ENCODE measurements at regions not wholly inside any gene's neighbourhood (a gene's known extent, or its start where the extent isn't known, plus 50 kb on each side); places are given as distances from the start of the nearest gene placed in this dataset.

GRCh38 chr19:29263305-29264135, 50.6 kb upstream of the UQCRFS1 start:
- no peaks in the 10 kb centered on the region for H3K79me2 ChIP-seq (ENCODE audit: insufficient read depth, low read depth, low read length)
- intact Hi-C loops (cut with micrococcal nuclease; ENCODE audit: unreplicated experiment): loop anchor here (5.0 kb wide), 1 partner anchor 526 kb away; no protein-coding TSS in a partner anchor
- no peak overlapping the region for H2AFZ ChIP-seq (ENCODE audit: low read length)
- no peaks in the 10 kb centered on the region for H3K9me3 ChIP-seq (ENCODE audit: low read length)
- no peaks in the 10 kb centered on the region for H3K36me3 ChIP-seq (ENCODE audit: insufficient read depth, low read length)
- no peak overlapping the region for H3K4me2 ChIP-seq (ENCODE audit: low read length)
- H3K4me3 ChIP-seq (ENCODE audit: low read depth, low read length, poor library complexity, severe bottlenecking): no peak overlapping the region
- no peaks in the 10 kb centered on the region for H3K9me2 ChIP-seq (ENCODE audit: insufficient read depth, low read length)
- peak; percentile 53 for DNase-seq (ENCODE audit: low spot score)
- no TSS peak for BruUV-seq (replicated peaks)
- ChIA-PET CTCF (ENCODE audit: unreplicated experiment) (interaction anchor here (0.6 kb wide), 1 partner anchor 430 kb away, joined by 3 read pairs; no protein-coding TSS in a partner anchor), POLR2A (interaction anchor here (0.6 kb wide), 1 partner anchor 13 kb away, joined by 5 read pairs; no protein-coding TSS in a partner anchor)
- H4K20me1 ChIP-seq (ENCODE audit: insufficient read depth, low read length): no peaks in the 10 kb centered on the region
- no peaks in the 10 kb centered on the region for H3K4me1 ChIP-seq (ENCODE audit: insufficient read depth, low read length, poor library complexity, severe bottlenecking)
- no peak for TF ChIP-seq EZH2phosphoT487 (IDR thresholded peaks at IDR 0.05; ENCODE audit: borderline replicate concordance, low read depth, low read length)
- peak; percentile 88 for TF ChIP-seq CTCF (conservative IDR thresholded peaks at IDR 0.05; ENCODE audit: low read length)
- no peak overlapping the region for H3K27ac ChIP-seq (ENCODE audit: low read depth, low read length, poor library complexity, severe bottlenecking)

DNA sequence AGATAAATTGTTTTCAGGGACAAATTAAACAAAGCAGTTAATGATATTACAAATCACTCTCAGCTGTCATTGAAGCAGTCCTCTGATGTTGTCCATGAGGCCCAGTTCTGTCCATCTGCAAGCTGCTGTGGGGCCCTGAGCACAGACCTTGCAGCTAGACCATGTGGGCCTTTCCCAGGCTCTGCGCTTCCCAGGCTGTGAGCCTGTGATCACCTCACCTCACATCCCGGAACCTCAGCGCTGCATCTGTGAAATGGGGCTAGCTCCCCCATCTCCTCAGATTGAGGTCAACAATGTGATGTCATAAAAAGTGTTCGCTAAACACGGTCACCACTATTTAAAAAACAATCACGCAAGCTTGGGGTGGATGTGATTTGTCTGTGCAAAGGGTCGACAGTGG, 51.9 kb upstream of the UQCRFS1 start:
- Histone ChIP-seq H3K79me2 (ENCODE audit: insufficient read depth, low read depth, low read length) (no peaks in the 10 kb centered on the region), H3K4me1 (ENCODE audit: insufficient read depth, low read length, poor library complexity, severe bottlenecking) (peaks cover 4% of the 10 kb centered on the region), H3K9me3 (ENCODE audit: low read length) (no peaks in the 10 kb centered on the region), H3K4me2 (ENCODE audit: low read length) (no peak overlapping the region), H2AFZ (ENCODE audit: low read length) (no peak overlapping the region), H3K9me2 (ENCODE audit: insufficient read depth, low read length) (no peaks in the 10 kb centered on the region), H3K4me3 (ENCODE audit: low read depth, low read length, poor library complexity, severe bottlenecking) (no peak overlapping the region), H3K27ac (ENCODE audit: low read depth, low read length, poor library complexity, severe bottlenecking) (no peak overlapping the region), H4K20me1 (ENCODE audit: insufficient read depth, low read length) (no peaks in the 10 kb centered on the region), H3K36me3 (ENCODE audit: insufficient read depth, low read length) (no peaks in the 10 kb centered on the region)
- BruUV-seq (replicated peaks): no TSS peak
- no peak for DNase-seq (ENCODE audit: low spot score)
- TF ChIP-seq CTCF (conservative IDR thresholded peaks at IDR 0.05; ENCODE audit: low read length) (no peak), EZH2phosphoT487 (IDR thresholded peaks at IDR 0.05; ENCODE audit: borderline replicate concordance, low read depth, low read length) (no peak)
- ChIA-PET CTCF (ENCODE audit: unreplicated experiment) (no interaction called here), POLR2A (no interaction called here)
- intact Hi-C loops (cut with micrococcal nuclease; ENCODE audit: unreplicated experiment): loop anchor here (5.0 kb wide), 1 partner anchor 528 kb away; no protein-coding TSS in a partner anchor

GRCh38 chr19:29265436-29265835, 52.5 kb upstream of the UQCRFS1 start:
- no TSS peak for BruUV-seq (replicated peaks)
- intact Hi-C loops (cut with micrococcal nuclease; ENCODE audit: unreplicated experiment): no loop called here
- peaks cover 10% of the 10 kb centered on the region for H3K4me1 ChIP-seq (ENCODE audit: insufficient read depth, low read length, poor library complexity, severe bottlenecking)
- DNase-seq (ENCODE audit: low spot score): no peak
- no peak overlapping the region for H3K27ac ChIP-seq (ENCODE audit: low read depth, low read length, poor library complexity, severe bottlenecking)
- no peak overlapping the region for H2AFZ ChIP-seq (ENCODE audit: low read length)
- ChIA-PET CTCF (ENCODE audit: unreplicated experiment) (no interaction called here), POLR2A (no interaction called here)
- TF ChIP-seq CTCF (conservative IDR thresholded peaks at IDR 0.05; ENCODE audit: low read length) (no peak), EZH2phosphoT487 (IDR thresholded peaks at IDR 0.05; ENCODE audit: borderline replicate concordance, low read depth, low read length) (no peak)
- no peak overlapping the region for H3K4me2 ChIP-seq (ENCODE audit: low read length)
- no peak overlapping the region for H3K4me3 ChIP-seq (ENCODE audit: low read depth, low read length, poor library complexity, severe bottlenecking)
- no peaks in the 10 kb centered on the region for H3K36me3 ChIP-seq (ENCODE audit: insufficient read depth, low read length)
- H3K79me2 ChIP-seq (ENCODE audit: insufficient read depth, low read depth, low read length): no peaks in the 10 kb centered on the region
- H4K20me1 ChIP-seq (ENCODE audit: insufficient read depth, low read length): no peaks in the 10 kb centered on the region
- H3K9me3 ChIP-seq (ENCODE audit: low read length): no peaks in the 10 kb centered on the region
- H3K9me2 ChIP-seq (ENCODE audit: insufficient read depth, low read length): no peaks in the 10 kb centered on the region
